Ovary (tissue), 7 donors: ENCODE measurements at regions not wholly inside any gene's neighbourhood (a gene's known extent, or its start where the extent isn't known, plus 50 kb on each side); places are given as distances from the start of the nearest gene placed in this dataset.
A peak's percentile ranks its signal among the peaks of the same experiment; 100 is the strongest.

Experiments
- DNase-seq, 5 donors: peaks; one replicate each; pipeline ENCODE4 v3.0.0-alpha.2; 2019 to 2020
- H3K27ac ChIP-seq, 2 donors: fragments of 200-600 bp; one replicate each; pipeline versions ENCODE4 v1.5.1 to v1.8.0; 2019 to 2022
- H3K27me3 ChIP-seq: fragments of 200-600 bp; one replicate; pipeline ENCODE4 v1.8.0; 2022
- H3K36me3 ChIP-seq: fragments of 200-600 bp; sonication (generic); one replicate; pipeline ENCODE4 v1.5.1; 2019
- H3K4me1 ChIP-seq: one replicate; pipeline ENCODE4 v1.8.1; 2013; ENCODE audit warnings: mild to moderate bottlenecking, moderate library complexity; ENCODE audit not compliant: insufficient read depth
- H3K4me3 ChIP-seq: fragments of 200-600 bp; sonication (generic); one replicate; pipeline ENCODE4 v1.5.1; 2017
- H3K9me3 ChIP-seq, 2 donors: fragments of 200-600 bp in 1 of 2; sonication (generic) in 1 of 2; one replicate each; pipeline versions ENCODE4 v1.5.1 to v1.8.1; 2013 to 2019; ENCODE audit warnings: mild to moderate bottlenecking in 1 of 2, moderate library complexity in 1 of 2
- EP300 ChIP-seq: sonication (generic); formaldehyde crosslinking; IDR thresholded peaks from one replicate; pipeline ENCODE4 v1.6.1; 2017; ENCODE audit warnings: antibody characterized with exemption
- POLR2A ChIP-seq: fragments of 450-650 bp; IDR thresholded peaks from one replicate; pipeline ENCODE4 v1.6.1; 2017; ENCODE audit warnings: antibody characterized with exemption, mild to moderate bottlenecking, moderate library complexity
- WGBS, 3 donors: extraction: QIAGEN DNeasy Blood & Tissue Kit in 1 of 3; methylation state at CpG; one replicate each; pipeline versions ENCODE4 v1.1.5 to v1.1.7; 2013 to 2017; 5-methylcytosine and 5-hydroxymethylcytosine counted together
- intact Hi-C, 4 donors: fragments of 100-400 bp; cut with DNase I; formaldehyde crosslinking; loops; one replicate each; pipeline versions ENCODE4 v1.11.0 to v1.15.1; 2022 to 2023
- TF ChIP-seq, protein P1 (sequence below), 3 donors: fragments of 450-650 bp in 2 of 3; fragments of 200-600 bp in 1 of 3; IDR thresholded peaks; one replicate each; pipeline versions ENCODE4 v1.5.1 to v1.8.0; 2016 to 2022; ENCODE audit warnings: antibody characterized with exemption in 3 of 3, mild to moderate bottlenecking in 1 of 3
- donor health status: DM: no; HTN: no; CAD: no; lungs with moderate emphysema.
- donor health status: DM: no; HTN: no; CAD: no.
- donor health status: Bipolar disorder and iron deficiency.
- donor health status: DM: no; HTN: no; CAD: no.
- donor health status: DM: yes; HTN: yes; CAD: no.

DNA sequence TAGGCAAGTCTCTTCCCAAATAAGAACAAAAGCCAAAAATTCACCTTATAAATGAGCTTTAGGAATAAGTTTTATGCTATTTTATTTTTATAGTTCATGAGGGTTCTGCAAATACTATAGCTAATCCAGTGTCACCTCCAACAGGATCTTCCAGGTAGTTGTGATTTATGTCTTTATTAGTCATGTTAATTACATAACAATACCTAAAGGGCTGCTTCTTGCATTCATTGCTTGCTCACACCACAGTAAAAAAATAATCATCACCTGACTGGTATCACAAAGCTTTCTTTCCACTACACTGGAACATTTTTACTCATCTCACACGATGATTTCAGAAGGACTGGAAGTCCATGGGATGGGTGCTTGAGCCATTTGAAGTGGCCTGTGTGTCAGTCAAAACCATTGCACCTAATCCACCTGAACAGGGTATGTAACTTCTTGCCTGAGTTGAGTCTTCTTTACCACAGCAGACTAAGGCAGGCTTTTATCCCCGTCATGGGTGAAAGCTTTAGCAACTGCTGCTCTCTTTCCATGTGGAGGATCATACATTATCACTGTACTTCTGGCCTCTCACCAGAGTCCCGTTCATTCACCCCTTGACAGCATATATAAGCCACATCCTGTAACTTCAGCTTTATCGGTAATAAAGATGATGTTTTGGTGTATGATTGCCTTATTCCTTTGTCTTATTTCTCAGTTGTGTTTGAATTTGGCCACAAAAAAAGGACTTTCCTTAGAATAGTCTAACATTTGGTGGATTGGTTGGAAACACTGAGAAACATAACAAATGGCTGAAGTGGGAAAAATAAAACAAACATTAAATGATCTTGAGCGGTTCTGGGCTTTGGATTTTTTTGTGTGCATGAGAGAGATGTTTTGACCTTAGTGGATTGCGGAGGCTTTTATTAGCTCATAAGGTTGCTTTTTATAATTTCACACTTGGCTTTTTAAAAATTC, 382.6 kb upstream of the THBS1 start:
- no peaks in the 10 kb centered on the region for H3K9me3 ChIP-seq
- TF ChIP-seq, protein P1, sequence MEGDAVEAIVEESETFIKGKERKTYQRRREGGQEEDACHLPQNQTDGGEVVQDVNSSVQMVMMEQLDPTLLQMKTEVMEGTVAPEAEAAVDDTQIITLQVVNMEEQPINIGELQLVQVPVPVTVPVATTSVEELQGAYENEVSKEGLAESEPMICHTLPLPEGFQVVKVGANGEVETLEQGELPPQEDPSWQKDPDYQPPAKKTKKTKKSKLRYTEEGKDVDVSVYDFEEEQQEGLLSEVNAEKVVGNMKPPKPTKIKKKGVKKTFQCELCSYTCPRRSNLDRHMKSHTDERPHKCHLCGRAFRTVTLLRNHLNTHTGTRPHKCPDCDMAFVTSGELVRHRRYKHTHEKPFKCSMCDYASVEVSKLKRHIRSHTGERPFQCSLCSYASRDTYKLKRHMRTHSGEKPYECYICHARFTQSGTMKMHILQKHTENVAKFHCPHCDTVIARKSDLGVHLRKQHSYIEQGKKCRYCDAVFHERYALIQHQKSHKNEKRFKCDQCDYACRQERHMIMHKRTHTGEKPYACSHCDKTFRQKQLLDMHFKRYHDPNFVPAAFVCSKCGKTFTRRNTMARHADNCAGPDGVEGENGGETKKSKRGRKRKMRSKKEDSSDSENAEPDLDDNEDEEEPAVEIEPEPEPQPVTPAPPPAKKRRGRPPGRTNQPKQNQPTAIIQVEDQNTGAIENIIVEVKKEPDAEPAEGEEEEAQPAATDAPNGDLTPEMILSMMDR (IDR thresholded peaks at IDR 0.05): no peak
- DNase-seq: no peak
- WGBS, 3 donors: 33 to 45% (median 35%) methylated on average over 6 of the region's 6 CpGs
- peak overlapping the region in 1 of 2 donors; percentile 18 for H3K27ac ChIP-seq
- no peaks in the 10 kb centered on the region for H3K27me3 ChIP-seq
- H3K4me1 ChIP-seq: peaks cover 4% of the 10 kb centered on the region
- H3K4me3 ChIP-seq: no peak overlapping the region
- intact Hi-C loops: no loop called here
- no peaks in the 10 kb centered on the region for H3K36me3 ChIP-seq

DNA sequence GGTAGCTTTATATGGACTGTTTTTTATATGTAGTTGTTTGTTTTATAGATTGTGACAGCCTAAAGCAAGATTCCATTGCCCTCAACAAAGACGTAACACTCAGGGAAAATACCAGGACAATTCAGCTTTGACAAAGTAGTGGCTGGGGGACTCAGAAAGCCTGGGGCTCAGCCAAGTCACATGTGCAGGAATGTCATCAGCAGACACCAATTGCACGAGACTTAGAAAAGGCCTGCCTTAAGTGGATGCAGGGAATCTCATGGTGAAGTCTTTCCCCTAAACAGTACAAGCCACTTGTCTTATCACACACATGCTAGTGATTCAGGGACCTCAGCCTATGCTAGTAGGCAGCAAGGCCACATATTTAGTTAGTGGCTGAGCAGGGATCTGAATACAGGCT, 381.8 kb upstream of the THBS1 start:
- Histone ChIP-seq H3K27me3 (no peaks in the 10 kb centered on the region), H3K4me1 (peaks cover 2% of the 10 kb centered on the region), H3K9me3 (no peaks in the 10 kb centered on the region), H3K27ac (no peak overlapping the region), H3K4me3 (no peak overlapping the region), H3K36me3 (no peaks in the 10 kb centered on the region)
- WGBS, 3 donors: 28 to 63% (median 61%) methylated on average over 2 of the region's 2 CpGs
- TF ChIP-seq, protein P1 (IDR thresholded peaks at IDR 0.05): no peak
- TF ChIP-seq EP300 (no peak), POLR2A (no peak)
- intact Hi-C loops: no loop called here
- peak in 3 of 5 donors; percentile 23 to 46 (median 45) for DNase-seq

DNA sequence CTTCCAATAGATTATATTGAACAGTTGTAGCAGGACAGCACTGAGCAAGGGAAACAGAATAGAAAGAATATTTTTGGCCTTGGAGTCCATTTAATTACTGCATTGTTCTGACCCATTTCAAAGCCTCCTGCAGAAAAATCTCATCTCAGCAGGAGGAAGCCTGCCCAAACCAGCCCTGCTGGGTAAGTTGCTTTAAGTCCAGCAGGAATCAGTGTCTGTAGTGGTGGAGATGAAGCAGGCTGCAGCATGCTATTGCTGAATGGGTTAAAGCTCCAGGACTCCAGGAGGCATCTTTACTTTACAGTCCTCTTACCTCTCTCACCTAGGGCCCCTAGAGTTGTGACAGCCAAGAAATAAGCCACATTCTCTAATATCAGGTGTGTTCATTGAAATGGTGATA, 380.3 kb upstream of the THBS1 start:
- no peak for DNase-seq
- Histone ChIP-seq H3K4me1 (no peaks in the 10 kb centered on the region), H3K9me3 (no peaks in the 10 kb centered on the region), H3K27me3 (no peaks in the 10 kb centered on the region), H3K27ac (no peak overlapping the region), H3K4me3 (no peak overlapping the region), H3K36me3 (no peaks in the 10 kb centered on the region)
- TF ChIP-seq, protein P1 (IDR thresholded peaks at IDR 0.05): no peak
- TF ChIP-seq EP300: no peak
- no peak for TF ChIP-seq POLR2A
- intact Hi-C loops: no loop called here

DNA sequence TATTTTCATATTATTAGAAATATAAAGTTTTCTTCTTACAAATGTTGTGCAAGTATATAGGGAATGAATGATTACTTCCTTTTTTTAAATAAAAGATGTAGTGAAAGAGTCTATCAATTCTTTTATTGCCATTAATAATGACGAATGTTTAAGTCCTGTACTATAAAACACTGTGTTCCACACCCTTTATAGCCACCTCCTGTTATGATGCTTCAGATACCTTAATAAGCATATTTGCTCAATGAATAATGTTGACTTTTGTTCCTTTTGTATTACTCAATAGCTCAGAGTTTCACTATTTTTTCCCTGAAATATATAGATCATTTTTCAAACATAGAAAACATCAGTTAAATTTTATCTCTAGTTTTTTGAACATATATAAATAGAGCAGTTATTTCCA, 378.2 kb upstream of the THBS1 start:
- Histone ChIP-seq H3K4me1 (no peaks in the 10 kb centered on the region), H3K36me3 (no peaks in the 10 kb centered on the region), H3K27ac (no peak overlapping the region), H3K9me3 (no peaks in the 10 kb centered on the region), H3K27me3 (no peaks in the 10 kb centered on the region), H3K4me3 (no peak overlapping the region)
- no peak for TF ChIP-seq POLR2A
- TF ChIP-seq EP300: no peak
- TF ChIP-seq, protein P1 (IDR thresholded peaks at IDR 0.05): no peak
- no peak for DNase-seq
- intact Hi-C loops: no loop called here
- WGBS, 3 donors: 74 to 88% (median 82%) methylated on average over 1 of the region's 1 CpG
